ENCODE measurements at regions not wholly inside any gene's neighbourhood (a gene's known extent, or its start where the extent isn't known, plus 50 kb on each side); places are given as distances from the start of the nearest gene placed in this dataset.

DNA sequence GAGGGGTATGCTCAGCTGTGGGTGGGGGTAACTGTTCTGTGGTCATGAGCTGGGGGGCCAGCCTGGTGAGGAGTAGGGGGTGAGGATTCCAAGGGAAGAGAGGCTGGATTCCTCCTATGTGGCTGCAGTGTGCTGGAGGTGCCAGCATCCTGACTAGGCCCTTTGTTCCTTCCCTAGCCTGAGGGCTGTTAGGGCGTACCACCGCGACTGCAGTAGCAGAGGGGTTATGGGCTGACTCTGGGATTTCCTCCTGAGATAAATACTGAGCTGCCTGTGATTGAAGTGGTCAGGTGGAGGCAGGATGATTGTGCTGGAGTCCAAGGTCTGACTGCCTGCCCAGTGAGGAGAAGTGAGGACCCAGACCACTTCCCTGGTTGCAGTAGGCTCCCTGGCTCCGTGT, 205.3 kb downstream of the ADGRG6 start:
- no peak for TF ChIP-seq ZNF384 (IDR thresholded peaks at IDR 0.05)
- no peak for TF ChIP-seq SUZ12 (IDR thresholded peaks at IDR 0.05)
- no peak for TF ChIP-seq SP1 (IDR thresholded peaks at IDR 0.05)
- TF ChIP-seq ELF4 (IDR thresholded peaks at IDR 0.05) = no peak
- no peak for TF ChIP-seq BHLHE40 (IDR thresholded peaks at IDR 0.05; ENCODE audit: borderline replicate concordance)
- no peak for TF ChIP-seq LEF1 (IDR thresholded peaks at IDR 0.05; ENCODE audit: borderline replicate concordance)
- TF ChIP-seq ARNT (IDR thresholded peaks at IDR 0.05) = no peak
- TF ChIP-seq FOXK2 (IDR thresholded peaks at IDR 0.05) = no peak
- TF ChIP-seq HDGF (IDR thresholded peaks at IDR 0.05; ENCODE audit: borderline replicate concordance) = no peak
- TF ChIP-seq, protein P1, sequence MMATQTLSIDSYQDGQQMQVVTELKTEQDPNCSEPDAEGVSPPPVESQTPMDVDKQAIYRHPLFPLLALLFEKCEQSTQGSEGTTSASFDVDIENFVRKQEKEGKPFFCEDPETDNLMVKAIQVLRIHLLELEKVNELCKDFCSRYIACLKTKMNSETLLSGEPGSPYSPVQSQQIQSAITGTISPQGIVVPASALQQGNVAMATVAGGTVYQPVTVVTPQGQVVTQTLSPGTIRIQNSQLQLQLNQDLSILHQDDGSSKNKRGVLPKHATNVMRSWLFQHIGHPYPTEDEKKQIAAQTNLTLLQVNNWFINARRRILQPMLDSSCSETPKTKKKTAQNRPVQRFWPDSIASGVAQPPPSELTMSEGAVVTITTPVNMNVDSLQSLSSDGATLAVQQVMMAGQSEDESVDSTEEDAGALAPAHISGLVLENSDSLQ (IDR thresholded peaks at IDR 0.05) = no peak
- no peak for TF ChIP-seq TARDBP (IDR thresholded peaks at IDR 0.05)
- TF ChIP-seq NFRKB (IDR thresholded peaks at IDR 0.05) = no peak
- no peak for TF ChIP-seq FOXA1 (IDR thresholded peaks at IDR 0.05)

All from HEK293T (cell line).